ENCODE measurements at regions not wholly inside any gene's neighbourhood (a gene's known extent, or its start where the extent isn't known, plus 50 kb on each side); places are given as distances from the start of the nearest gene placed in this dataset.

- Mint-ChIP-seq H3K27me3 (ENCODE audit: insufficient read depth, unreplicated experiment) (no peaks in the 10 kb centered on the region), H3K4me1 (ENCODE audit: insufficient read depth, unreplicated experiment) (no peaks in the 10 kb centered on the region), H3K27ac (ENCODE audit: low read depth, unreplicated experiment) (no peak overlapping the region), H3K36me3 (ENCODE audit: insufficient read depth, unreplicated experiment) (no peaks in the 10 kb centered on the region), H3K4me3 (ENCODE audit: unreplicated experiment) (no peak overlapping the region), H3K9me3 (ENCODE audit: unreplicated experiment) (no peaks in the 10 kb centered on the region)
- TF ChIP-seq, protein P1, sequence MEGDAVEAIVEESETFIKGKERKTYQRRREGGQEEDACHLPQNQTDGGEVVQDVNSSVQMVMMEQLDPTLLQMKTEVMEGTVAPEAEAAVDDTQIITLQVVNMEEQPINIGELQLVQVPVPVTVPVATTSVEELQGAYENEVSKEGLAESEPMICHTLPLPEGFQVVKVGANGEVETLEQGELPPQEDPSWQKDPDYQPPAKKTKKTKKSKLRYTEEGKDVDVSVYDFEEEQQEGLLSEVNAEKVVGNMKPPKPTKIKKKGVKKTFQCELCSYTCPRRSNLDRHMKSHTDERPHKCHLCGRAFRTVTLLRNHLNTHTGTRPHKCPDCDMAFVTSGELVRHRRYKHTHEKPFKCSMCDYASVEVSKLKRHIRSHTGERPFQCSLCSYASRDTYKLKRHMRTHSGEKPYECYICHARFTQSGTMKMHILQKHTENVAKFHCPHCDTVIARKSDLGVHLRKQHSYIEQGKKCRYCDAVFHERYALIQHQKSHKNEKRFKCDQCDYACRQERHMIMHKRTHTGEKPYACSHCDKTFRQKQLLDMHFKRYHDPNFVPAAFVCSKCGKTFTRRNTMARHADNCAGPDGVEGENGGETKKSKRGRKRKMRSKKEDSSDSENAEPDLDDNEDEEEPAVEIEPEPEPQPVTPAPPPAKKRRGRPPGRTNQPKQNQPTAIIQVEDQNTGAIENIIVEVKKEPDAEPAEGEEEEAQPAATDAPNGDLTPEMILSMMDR (IDR thresholded peaks at IDR 0.05; ENCODE audit: unreplicated experiment): no peak
- no peak for DNase-seq (ENCODE audit: unreplicated experiment)
- POLR2A ChIA-PET: no interaction called here
- BruUV-seq (replicated peaks): no TSS peak
- intact Hi-C loops (cut with micrococcal nuclease): no loop called here
- CTCF ChIA-PET: interaction anchor here (0.6 kb wide), 1 partner anchor 66 kb away, joined by 3 read pairs; no protein-coding TSS in a partner anchor
Measured at GRCh38 chr9:26392639-26393038, 500.0 kb downstream of the CAAP1 start.

DNA sequence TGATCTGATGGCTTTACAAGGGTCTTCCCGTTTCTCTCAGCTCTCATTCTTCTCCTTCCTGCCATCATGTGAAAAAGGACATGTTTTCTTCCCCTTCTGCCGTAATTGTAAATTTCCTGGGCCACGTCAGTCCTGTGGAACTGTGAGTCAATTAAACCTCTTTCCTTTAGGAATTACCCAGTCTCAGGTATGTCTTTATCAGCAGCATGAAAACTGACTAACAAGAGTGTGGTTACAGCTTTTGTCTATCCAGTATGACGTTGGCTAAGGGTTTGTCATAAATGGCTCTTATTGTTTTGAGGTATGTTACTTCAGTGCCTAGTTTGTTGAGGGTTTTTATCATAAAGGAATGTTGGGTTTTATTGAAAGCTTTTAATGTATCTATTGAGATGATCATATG is 501.6 kb downstream of the CAAP1 start:
- no TSS peak for BruUV-seq (replicated peaks)
- H3K27ac Mint-ChIP-seq (ENCODE audit: low read depth, unreplicated experiment): no peak overlapping the region
- intact Hi-C loops (cut with micrococcal nuclease): no loop called here
- H3K4me3 Mint-ChIP-seq (ENCODE audit: unreplicated experiment): no peak overlapping the region
- ChIA-PET CTCF (no interaction called here), POLR2A (no interaction called here)
- no peaks in the 10 kb centered on the region for H3K9me3 Mint-ChIP-seq (ENCODE audit: unreplicated experiment)
- no peaks in the 10 kb centered on the region for H3K36me3 Mint-ChIP-seq (ENCODE audit: insufficient read depth, unreplicated experiment)
- no peak for DNase-seq (ENCODE audit: unreplicated experiment)
- no peaks in the 10 kb centered on the region for H3K4me1 Mint-ChIP-seq (ENCODE audit: insufficient read depth, unreplicated experiment)
- TF ChIP-seq, protein P1 (IDR thresholded peaks at IDR 0.05; ENCODE audit: unreplicated experiment): no peak
- peaks cover 6% of the 10 kb centered on the region for H3K27me3 Mint-ChIP-seq (ENCODE audit: insufficient read depth, unreplicated experiment)

DNA sequence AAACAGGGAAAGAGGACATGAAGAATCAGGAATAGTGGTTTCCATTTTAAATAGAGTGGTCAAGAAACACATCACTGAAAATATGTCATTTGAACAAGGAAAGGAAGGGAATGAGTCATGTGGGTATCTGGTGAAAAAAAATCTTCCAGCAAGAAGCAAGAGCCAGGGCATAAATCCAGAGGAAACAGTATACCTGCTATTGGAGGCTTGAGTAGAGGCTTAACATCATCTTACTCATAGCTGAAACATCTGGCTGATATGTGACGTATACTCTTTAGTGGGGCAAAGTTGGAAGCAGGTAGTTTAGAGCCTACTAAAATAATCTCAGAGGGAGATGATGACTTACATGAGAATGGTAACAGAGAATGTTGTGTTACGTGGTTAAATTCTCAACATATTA is 517.2 kb downstream of the CAAP1 start:
- Mint-ChIP-seq H3K4me3 (ENCODE audit: unreplicated experiment) (no peak overlapping the region), H3K9me3 (ENCODE audit: unreplicated experiment) (no peaks in the 10 kb centered on the region), H3K4me1 (ENCODE audit: insufficient read depth, unreplicated experiment) (no peaks in the 10 kb centered on the region), H3K27me3 (ENCODE audit: insufficient read depth, unreplicated experiment) (no peaks in the 10 kb centered on the region), H3K27ac (ENCODE audit: low read depth, unreplicated experiment) (no peak overlapping the region), H3K36me3 (ENCODE audit: insufficient read depth, unreplicated experiment) (no peaks in the 10 kb centered on the region)
- CTCF ChIA-PET: no interaction called here
- intact Hi-C loops (cut with micrococcal nuclease): no loop called here
- no TSS peak for BruUV-seq (replicated peaks)
- peak; percentile 41 for DNase-seq (ENCODE audit: unreplicated experiment)
- TF ChIP-seq, protein P1 (IDR thresholded peaks at IDR 0.05; ENCODE audit: unreplicated experiment): no peak
- POLR2A ChIA-PET: no interaction called here

GRCh38 chr9:26373616-26374015 is 519.0 kb downstream of the CAAP1 start:
- CTCF ChIA-PET: interaction anchor here (0.7 kb wide), 1 partner anchor 1156 kb away, joined by 3 read pairs; no protein-coding TSS in a partner anchor
- no peaks in the 10 kb centered on the region for H3K9me3 Mint-ChIP-seq (ENCODE audit: unreplicated experiment)
- no peak overlapping the region for H3K27ac Mint-ChIP-seq (ENCODE audit: low read depth, unreplicated experiment)
- H3K4me1 Mint-ChIP-seq (ENCODE audit: insufficient read depth, unreplicated experiment): no peaks in the 10 kb centered on the region
- H3K4me3 Mint-ChIP-seq (ENCODE audit: unreplicated experiment): no peak overlapping the region
- no peaks in the 10 kb centered on the region for H3K27me3 Mint-ChIP-seq (ENCODE audit: insufficient read depth, unreplicated experiment)
- TF ChIP-seq, protein P1 (IDR thresholded peaks at IDR 0.05; ENCODE audit: unreplicated experiment): no peak
- no peak for DNase-seq (ENCODE audit: unreplicated experiment)
- intact Hi-C loops (cut with micrococcal nuclease): no loop called here
- no peaks in the 10 kb centered on the region for H3K36me3 Mint-ChIP-seq (ENCODE audit: insufficient read depth, unreplicated experiment)
- POLR2A ChIA-PET: no interaction called here
- no TSS peak for BruUV-seq (replicated peaks)

All from MCF 10A (cell line).